ENCODE measurements at regions not wholly inside any gene's neighbourhood (a gene's known extent, or its start where the extent isn't known, plus 50 kb on each side); places are given as distances from the start of the nearest gene placed in this dataset.

- TF ChIP-seq CTCF (conservative IDR thresholded peaks at IDR 0.05; ENCODE audit: low read depth, low read length) (no peak), EZH2 (IDR thresholded peaks at IDR 0.05; ENCODE audit: borderline replicate concordance, low read depth, low read length, poor library complexity, severe bottlenecking) (no peak)
Observed at GRCh38 chr4:186851291-186852072, 127.8 kb upstream of the FAT1 start.

All from A673 (cell line).